Kidney (tissue), 13 donors: ENCODE measurements at regions not wholly inside any gene's neighbourhood (a gene's known extent, or its start where the extent isn't known, plus 50 kb on each side); places are given as distances from the start of the nearest gene placed in this dataset.

Source experiments
- DNase-seq, 5 donors: peaks; one replicate each; pipeline ENCODE4 v3.0.0-alpha.2; 2013 to 2020
- FAIRE-seq: peaks from 2 replicates; lab custom pipeline; 2012; peaks lifted over from hg19 to GRCh38; lab: Jason Lieb, UNC
- H3K27ac ChIP-seq, 2 donors: one replicate each; pipeline ENCODE4 v1.7.0; 2013; ENCODE audit warnings: low read depth in 2 of 2, low read length in 2 of 2, inconsistent platforms in 1 of 2
- H3K27me3 ChIP-seq: one replicate; pipeline ENCODE4 v1.7.1; 2013; ENCODE audit warnings: low read length, inconsistent platforms; ENCODE audit not compliant: control insufficient read depth, insufficient read depth
- H3K36me3 ChIP-seq, 3 donors: one replicate each; pipeline versions ENCODE4 v1.7.0 to v1.7.1; 2013; ENCODE audit warnings: low read length in 3 of 3, control low read depth in 1 of 3, inconsistent platforms in 1 of 3; ENCODE audit not compliant: insufficient read depth in 3 of 3, control insufficient read depth in 2 of 3
- H3K4me1 ChIP-seq, 3 donors: one replicate each; pipeline versions ENCODE4 v1.7.0 to v1.7.1; 2013; ENCODE audit warnings: low read length in 3 of 3, inconsistent platforms in 1 of 3, low read depth in 1 of 3; ENCODE audit not compliant: control insufficient read depth in 2 of 3, insufficient read depth in 2 of 3
- H3K4me3 ChIP-seq, 3 donors: one replicate each; pipeline versions ENCODE4 v1.7.0 to v1.8.1; 2013; ENCODE audit warnings: low read length in 3 of 3, control low read depth in 1 of 3, inconsistent platforms in 1 of 3
- H3K9ac ChIP-seq, 3 donors: one replicate each; pipeline versions ENCODE4 v1.7.0 to v1.7.1; 2013; ENCODE audit warnings: low read length in 3 of 3, control low read depth in 1 of 3, inconsistent platforms in 1 of 3
- H3K9me3 ChIP-seq, 3 donors: one replicate each; pipeline versions ENCODE4 v1.7.0 to v1.7.1; 2013; ENCODE audit warnings: low read length in 3 of 3, control low read depth in 1 of 3, inconsistent platforms in 1 of 3; ENCODE audit not compliant: control insufficient read depth in 2 of 3, insufficient read depth in 1 of 3
- intact Hi-C: fragments of 100-400 bp; cut with DNase I; formaldehyde crosslinking; loops from one replicate; pipeline ENCODE4 v1.11.1; 2022
- TF ChIP-seq, protein P1 (sequence below): IDR thresholded peaks from 3 replicates; pipeline ENCODE4 v1.5.1; 2012; ENCODE audit warnings: mild to moderate bottlenecking, moderate library complexity, borderline replicate concordance; ENCODE audit not compliant: insufficient read depth; ENCODE audit errors: extremely low read depth
- donor health status: control.
- donor health status: control.
- donor health status: control.
- donor health status: control.
- donor health status: control.
- donor health status: DM: yes; HTN: yes; CAD: no.
- donor health status: Normal renal cell carcinoma (clear cell type).

DNA sequence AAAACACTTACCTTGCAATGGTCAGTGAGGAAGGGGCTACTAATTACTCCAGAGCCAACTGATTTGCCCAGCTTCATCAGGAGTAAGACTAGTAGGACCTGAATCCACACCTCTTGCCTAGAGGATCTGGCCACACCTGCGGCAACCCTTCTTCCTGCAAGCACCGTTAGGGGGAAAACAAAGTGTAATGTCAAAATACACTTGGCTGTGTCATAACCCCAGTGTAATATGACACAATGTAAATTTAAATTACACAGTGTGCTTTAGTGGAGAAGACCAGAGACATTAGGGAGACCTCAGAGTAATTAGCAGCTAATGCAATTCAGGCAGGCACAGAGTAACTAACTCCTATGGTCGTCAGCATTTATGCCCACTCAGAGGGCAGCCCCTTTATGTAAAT is 308.5 kb upstream of the ARRDC4 start:
- DNase-seq (peak in 1 of 5 donors; percentile 17), FAIRE-seq (no peak)
- TF ChIP-seq, protein P1, sequence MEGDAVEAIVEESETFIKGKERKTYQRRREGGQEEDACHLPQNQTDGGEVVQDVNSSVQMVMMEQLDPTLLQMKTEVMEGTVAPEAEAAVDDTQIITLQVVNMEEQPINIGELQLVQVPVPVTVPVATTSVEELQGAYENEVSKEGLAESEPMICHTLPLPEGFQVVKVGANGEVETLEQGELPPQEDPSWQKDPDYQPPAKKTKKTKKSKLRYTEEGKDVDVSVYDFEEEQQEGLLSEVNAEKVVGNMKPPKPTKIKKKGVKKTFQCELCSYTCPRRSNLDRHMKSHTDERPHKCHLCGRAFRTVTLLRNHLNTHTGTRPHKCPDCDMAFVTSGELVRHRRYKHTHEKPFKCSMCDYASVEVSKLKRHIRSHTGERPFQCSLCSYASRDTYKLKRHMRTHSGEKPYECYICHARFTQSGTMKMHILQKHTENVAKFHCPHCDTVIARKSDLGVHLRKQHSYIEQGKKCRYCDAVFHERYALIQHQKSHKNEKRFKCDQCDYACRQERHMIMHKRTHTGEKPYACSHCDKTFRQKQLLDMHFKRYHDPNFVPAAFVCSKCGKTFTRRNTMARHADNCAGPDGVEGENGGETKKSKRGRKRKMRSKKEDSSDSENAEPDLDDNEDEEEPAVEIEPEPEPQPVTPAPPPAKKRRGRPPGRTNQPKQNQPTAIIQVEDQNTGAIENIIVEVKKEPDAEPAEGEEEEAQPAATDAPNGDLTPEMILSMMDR, result no peak
- peaks cover 4% of the 10 kb centered on the region for H3K27me3 ChIP-seq
- no peaks in the 10 kb centered on the region for H3K36me3 ChIP-seq
- intact Hi-C loops, result no loop called here
- no peak overlapping the region for H3K4me3 ChIP-seq
- H3K9me3 ChIP-seq, result no peaks in the 10 kb centered on the region
- H3K4me1 ChIP-seq, result no peaks in the 10 kb centered on the region
- H3K27ac ChIP-seq, result no peak overlapping the region
- no peak overlapping the region for H3K9ac ChIP-seq

DNA sequence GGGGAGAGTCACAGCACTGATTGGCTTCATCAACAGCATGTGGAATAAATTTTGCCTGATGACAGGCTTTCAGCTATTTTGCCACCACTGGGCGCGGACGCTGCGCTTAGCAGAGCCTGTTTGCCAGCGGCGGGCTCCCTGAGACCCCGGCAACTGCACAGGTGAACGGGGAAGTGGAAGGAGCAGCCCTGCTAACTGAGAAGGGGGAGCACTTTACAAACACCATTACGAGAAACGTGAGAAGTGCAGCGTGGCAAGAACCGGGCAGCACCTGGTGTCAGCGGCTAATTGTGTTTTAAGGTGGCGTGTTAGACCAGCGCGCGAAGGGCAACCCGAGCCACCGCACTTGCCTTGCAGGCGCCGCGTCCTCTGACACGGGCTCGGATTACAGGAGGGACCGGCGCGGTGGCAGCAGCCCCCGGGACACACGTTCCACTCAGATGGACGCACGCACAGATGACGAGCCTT is 307.8 kb upstream of the ARRDC4 start:
- TF ChIP-seq, protein P1, result no peak
- FAIRE-seq (no peak), DNase-seq (peak; percentile 70 to 89 (median 83))
- Histone ChIP-seq H3K4me3 (peak overlapping the region in 1 of 3 donors; percentile 38), H3K9me3 (no peaks in the 10 kb centered on the region), H3K36me3 (no peaks in the 10 kb centered on the region), H3K27me3 (peaks cover 4% of the 10 kb centered on the region), H3K27ac (no peak overlapping the region), H3K9ac (no peak overlapping the region), H3K4me1 (no peaks in the 10 kb centered on the region)
- intact Hi-C loops, result no loop called here

DNA sequence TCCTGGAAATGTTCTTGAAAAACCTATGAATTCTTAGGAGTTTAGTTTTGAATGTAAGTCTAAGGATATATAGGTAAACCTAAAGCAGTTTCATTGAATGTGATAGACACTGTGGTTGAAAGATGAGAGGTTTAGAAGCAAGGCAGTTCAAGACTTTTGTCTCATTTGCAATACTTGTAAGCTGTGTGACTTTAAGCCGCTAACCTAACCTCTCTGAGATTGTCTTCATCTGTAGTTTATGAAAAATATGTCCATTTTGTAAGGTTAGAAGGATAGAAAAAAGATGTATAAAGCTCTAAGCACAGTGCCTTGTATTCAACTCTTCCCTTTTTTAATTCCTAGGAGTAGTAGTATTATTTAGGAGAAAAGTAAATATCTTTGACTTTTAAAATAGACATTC is 306.6 kb upstream of the ARRDC4 start:
- no peaks in the 10 kb centered on the region for H3K36me3 ChIP-seq
- DNase-seq, result no peak
- H3K9me3 ChIP-seq, result no peaks in the 10 kb centered on the region
- FAIRE-seq, result no peak
- no peak overlapping the region for H3K9ac ChIP-seq
- H3K4me1 ChIP-seq, result no peaks in the 10 kb centered on the region
- H3K27ac ChIP-seq, result no peak overlapping the region
- H3K4me3 ChIP-seq, result no peak overlapping the region
- H3K27me3 ChIP-seq, result peaks cover 4% of the 10 kb centered on the region
- intact Hi-C loops, result no loop called here
- TF ChIP-seq, protein P1, result no peak
